Dedifferentiated amniotic fluid mesenchymal stem cell (primary cell): ENCODE measurements at regions not wholly inside any gene's neighbourhood (a gene's known extent, or its start where the extent isn't known, plus 50 kb on each side); places are given as distances from the start of the nearest gene placed in this dataset.
"Not testable (repeated sequence)": the region's sequence is repeated elsewhere in the genome, so short reads cannot be mapped to it uniquely, and the experiment has no call there.

ENCODE experiments used
- DNase-seq: peaks from one replicate; pipeline ENCODE4 v3.0.0-alpha.2; 2016; ENCODE audit errors: extremely low spot score

DNA sequence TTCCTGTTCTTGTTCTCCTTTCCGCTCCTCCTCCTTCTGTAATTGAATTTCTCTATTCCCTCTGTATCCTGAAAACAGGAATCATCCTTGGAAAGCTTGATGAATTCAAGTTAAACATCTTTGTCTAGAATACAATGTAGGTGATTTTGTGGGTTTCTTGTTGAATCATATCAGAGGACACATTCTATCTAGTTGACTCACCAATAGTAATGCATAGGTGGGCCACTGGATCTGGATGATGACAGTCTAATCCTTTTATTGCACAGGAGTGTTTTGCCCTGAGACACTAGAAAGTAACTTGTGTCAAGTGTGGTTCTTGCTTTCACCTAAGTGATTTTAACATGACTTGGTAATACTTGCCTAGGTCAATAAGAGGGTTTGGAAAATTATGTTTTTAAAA is 164.3 kb downstream of the RFPL4B start:
- no peak for DNase-seq

DNA sequence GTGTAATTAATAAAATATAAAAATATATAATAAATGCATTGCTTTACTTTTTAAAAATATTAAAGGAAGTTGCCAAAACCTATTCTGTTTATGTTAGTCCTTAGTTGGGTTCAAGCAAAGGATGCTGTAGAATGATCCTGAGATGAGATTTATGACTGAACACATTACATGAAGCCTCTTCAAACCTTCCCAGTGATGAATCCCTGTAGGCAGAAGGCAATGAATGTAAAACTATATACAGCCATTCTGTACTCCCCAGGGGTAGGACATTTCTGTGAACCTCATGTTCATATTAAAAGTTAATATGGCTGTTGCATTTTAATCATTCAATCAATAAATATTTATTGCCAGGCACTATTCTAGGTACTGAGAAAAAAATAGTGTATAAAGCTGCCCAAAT is 166.0 kb downstream of the RFPL4B start:
- DNase-seq: no peak

DNA sequence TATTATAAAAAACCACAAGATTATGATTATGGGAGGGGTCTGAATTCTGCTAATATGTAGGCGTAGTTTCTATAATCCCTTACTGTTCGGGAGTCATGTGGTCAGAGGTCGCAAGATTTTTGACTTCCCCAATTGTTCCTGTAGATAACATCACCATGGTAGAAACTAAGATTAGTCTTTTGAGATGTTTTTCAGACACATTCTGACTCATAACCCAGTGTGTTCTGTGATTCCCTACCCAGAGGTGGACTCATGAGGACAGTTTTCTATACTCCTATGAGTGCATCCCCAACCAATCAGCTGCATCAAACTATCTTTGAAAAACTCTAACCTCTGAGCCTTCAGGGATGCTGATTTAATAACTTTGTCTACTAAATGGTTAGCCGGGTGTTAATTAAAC is 175.5 kb downstream of the RFPL4B start:
- no peak for DNase-seq

DNA sequence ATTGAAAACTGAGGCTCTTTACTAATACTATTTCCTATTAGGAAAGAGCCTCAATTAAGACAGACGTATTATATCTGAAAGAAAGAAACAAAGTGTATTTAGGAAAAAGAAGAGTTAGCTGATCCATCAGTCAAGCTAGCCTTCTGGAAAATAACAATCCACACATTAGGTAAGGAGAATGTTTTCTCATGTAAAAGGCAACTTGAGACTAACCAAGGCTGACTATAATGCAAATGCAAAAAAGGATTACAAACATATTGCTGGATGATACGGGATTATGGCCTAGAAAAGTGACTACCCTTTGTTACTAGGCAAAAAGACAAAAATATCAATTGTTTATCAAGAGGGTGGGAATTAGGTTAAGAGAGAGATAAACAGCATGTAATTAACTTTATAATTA is 176.9 kb downstream of the RFPL4B start:
- DNase-seq: no peak

DNA sequence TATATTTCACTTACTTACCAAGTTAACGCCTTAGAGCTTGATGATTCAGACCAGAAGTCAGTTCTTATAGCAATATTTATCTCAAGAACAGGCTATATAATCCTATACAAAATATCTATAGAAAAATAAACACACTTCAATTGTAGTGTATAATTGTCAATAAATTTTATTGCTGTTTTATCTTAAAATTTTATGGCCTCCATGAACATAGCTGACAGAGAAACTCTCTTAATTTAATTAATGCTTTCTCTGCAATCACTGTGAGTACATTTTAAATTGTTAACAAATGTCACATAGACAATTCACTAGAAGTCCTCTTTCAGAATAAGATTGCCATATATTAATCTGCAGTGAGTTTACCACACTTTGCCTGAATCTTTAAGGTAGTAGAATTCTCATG is 178.6 kb downstream of the RFPL4B start:
- DNase-seq: no peak

DNA sequence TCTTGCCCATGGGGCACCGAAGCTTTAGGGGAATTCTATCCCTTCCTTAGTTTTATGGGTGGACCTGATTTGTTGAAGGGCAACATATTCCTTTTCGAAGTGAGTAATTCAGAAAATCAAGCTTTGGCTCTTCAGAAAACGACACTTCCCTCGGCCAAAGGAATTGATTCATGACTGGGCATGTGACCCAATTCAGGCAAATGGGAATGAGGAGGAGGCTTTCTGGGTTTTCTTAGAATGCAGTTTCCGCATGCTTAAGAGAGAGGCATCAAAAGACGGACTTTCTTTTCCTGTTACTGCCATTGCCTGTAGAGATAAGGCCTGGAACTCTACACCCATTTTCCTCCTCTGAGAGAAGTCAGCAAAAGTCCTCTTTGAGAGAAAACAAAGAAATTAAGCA is 179.5 kb downstream of the RFPL4B start:
- no peak for DNase-seq

DNA sequence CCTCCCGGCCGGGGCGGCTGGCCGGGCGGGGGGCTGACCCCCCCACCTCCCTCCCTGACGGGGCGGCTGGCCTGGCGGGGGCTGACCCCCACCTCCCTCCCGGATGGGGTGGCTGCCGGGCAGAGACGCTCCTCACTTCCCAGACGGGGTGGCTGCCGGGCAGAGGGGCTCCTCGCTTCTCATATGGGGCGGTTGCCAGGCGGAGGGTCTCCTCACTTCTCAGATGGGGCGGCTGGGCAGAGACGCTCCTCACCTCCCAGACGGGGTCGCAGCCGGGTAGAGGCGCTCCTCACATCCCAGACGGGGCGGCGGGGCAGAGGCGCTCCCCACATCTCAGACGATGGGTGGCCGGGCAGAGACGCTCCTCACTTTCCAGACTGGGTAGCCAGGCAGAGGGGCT is 181.2 kb downstream of the RFPL4B start:
- not testable (repeated sequence) for DNase-seq

DNA sequence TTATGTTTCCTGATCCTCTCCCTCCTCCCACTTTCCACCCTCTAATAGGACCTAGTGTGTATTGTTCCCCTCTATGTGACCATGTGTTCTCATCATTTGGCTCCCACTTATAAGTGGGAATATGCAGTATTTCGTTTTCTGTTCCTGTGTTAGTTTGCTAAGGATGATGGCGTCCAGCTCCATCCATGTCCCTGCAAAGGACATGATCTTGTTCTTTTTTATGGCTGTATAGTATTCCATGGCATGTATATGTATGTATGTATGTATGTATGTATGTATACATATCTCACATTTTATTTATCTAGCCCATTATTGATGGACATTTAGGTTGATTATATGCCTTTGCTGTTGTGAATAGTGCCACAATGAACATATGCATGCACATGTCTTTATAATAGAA is 188.7 kb downstream of the RFPL4B start:
- DNase-seq: no peak

DNA sequence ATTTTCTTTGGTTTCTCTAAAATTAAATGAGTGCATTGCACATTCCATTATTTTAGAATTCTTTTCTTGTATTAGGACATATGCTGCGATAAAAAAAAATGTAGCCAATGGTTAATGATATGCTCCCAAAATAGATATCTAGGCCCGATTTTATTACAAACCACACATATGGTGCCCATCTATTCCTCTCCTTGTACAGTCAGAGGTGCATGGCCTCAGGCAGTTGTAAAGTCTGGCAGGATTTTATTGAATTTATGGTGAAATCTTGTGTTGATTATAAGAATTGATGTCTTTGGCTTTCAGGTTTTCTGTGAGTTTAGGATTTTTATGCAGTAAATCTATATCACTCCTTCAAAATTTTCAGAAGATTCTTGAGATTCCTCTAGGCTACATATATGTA is 192.2 kb downstream of the RFPL4B start:
- DNase-seq: no peak

DNA sequence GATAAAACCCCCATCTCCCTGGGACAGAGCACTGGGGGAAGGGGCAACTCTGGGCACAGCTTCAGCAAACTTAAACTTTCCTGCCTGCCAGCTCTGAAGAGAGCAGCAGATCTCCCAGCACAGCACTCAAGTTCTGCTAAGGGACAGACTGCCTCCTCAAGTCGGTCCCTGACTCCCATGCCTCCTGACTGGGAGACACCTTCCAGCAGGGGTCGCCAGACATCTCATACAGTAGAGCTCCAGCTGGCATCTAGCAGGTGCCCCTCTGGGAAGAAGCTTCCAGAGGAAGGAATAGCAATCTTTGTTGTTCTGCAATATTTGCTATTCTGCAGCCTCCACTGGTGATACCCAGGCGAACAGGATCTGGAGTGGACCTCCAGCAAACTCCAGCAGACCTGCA is 194.7 kb downstream of the RFPL4B start:
- not testable (repeated sequence) for DNase-seq

DNA sequence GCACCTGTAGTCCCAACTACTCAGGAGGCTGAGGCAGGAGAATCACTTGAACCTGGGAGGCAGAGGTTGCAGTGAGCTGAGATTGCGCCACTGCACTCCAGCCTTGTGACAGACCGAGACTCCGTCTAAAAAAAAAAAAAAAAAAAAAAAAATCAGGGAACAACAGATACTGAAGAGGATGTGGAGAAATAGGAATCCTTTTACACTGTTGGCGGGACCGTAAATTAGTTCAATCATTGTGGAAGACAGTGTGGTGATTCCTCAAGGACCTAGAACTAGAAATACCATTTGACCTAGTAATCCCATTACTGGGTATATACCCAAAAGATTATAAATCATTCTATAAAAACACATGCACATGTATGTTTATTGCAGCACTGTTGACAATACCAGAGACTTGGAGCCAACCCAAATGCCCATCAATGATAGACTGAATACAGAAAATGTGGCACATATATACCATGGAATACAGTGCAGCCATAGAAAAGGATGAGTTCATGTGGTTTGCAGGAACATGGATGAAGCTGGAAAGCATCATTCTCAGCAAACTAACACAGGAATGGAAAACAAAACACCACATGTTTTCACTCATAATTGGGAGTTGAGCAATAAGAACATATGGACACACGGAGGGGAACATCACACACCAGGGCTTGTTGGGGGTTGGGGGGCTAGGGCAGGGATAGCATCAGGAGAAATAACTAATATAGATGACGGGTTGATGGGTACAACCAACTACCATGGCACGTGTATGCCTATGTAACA is 200.4 kb downstream of the RFPL4B start:
- not testable (repeated sequence) for DNase-seq

DNA sequence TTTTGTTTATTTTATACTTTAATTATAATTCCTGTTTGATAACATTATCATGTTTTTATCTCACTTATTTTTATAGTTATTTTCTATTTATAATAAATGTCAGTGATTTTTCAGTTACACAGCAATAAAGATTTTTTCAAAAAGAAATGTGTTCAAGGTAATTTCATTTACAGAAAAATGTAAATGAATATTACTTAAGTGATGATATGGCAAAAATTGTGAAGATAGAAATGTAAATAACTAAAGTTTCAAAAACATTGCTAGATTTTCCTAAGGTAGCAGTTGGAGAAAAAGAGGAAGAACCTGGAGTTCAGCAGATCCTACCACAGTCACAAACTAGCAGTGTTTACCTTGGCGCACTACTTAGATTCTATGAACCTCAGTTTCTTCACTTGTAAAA is 202.6 kb downstream of the RFPL4B start:
- no peak for DNase-seq

DNA sequence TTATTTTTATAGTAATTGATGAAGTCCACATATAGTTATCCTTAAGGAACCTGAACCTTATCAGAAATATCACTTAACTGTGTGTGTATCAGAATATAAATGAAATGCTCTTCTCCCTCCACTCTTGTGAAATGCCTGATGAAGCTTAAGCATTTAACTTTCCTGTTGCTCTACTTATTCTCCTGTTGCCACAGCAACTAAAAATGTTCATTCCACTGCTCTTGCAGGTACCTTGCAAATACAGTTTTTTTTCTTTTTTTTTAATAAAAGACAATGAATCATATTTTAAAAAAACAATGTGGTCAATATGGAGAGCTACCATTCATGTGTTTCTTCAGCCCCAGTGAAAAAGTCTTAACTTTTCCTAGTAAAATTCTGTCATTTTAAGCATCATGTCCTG is 210.3 kb downstream of the RFPL4B start:
- DNase-seq: no peak

DNA sequence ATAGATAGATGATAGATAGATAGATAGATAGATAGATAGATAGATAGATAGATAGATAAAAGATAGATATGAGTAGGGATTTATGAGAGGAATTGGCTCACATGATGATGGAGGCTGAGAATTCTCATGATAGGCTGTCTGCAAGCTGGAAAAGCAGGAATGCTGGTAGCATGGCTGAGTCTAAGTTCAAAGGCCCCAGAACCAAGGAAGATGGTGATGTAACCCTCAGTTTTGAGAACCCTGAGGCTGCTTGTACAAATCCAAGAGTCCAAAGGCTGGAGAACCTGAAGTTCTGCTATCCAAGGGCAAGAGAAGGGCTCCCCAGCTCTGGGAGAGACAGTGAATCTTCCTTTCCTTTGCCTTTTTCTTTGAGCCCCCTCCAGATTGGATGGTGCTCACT is 210.8 kb downstream of the RFPL4B start:
- no peak for DNase-seq

DNA sequence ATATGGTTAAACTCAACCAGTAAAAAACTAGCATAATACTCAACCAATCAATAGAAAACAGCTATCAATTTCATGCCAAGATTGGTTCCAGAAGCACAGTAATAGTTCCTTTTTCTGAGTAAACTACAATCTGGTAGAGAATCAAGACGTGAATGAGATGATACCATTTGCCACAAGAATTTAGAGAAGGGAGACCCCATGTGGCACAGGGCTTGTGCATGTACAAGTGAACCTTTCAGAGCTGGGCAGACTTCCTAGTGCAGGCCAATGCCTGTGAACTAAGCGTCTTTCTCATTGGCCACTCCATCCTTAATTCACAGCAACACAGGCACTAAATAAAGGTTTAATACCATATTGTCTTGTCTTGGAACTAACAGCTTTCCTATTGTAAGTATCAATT is 213.5 kb downstream of the RFPL4B start:
- no peak for DNase-seq

DNA sequence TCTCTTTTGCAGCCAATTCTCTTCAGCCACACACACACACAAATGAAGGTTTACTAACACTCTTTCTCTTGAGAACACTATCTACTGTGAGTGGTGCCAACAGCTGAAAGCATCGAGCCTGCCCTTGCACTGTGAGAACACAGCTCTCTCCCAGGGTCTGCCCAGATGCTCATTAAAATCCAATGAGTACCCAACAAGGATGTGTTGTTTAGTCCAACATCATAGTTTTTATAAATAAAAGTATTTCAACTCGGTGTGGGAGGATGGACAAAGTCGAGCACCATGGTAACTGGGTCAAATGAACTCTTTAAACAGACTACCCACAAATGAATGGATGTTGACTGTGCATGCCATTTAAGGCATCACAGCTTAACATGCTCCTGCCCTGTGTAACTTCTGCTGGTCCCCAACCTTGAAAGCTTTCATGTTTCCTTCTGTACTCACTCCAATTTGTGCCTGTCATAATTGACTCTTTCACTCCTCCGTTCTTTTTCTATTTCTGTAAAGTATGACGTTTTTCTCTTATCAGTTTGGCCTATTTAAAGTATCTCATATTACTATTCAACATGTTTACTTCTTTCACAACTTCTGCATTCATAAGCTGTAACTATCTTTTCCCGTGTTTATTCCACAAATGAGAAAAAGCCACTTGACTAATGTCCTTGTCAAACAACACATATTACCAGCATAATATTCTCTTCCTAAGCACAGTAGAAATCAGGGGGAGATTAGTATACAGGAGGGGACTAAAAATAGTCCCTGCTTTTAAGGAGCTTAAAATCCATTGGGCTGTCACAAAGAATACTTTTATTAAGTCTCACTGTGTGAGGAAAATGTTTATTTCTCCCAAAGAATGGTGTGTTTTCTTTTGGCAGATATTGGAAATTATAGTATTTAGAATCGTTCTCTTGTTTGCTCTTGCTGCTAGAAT is 215.4 kb downstream of the RFPL4B start:
- DNase-seq: no peak

DNA sequence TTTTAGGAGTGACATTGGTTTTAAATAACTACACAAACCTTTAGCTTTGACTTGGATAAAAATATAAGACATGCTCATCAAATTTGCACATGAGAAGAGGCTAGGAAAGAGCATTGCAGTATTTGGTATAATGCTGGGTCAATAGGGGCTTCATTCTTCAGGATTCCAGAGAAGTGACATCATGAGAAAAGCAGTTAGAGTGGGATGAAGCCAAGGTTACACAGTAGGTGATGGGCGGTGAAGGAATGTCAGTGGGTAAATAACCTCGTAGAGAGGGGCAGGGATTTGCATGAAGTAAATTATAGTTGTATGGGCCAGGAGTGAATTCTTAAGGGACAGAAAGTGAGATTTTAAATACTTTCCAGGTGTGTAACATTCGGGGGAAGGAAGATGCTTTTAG is 216.2 kb downstream of the RFPL4B start:
- no peak for DNase-seq

DNA sequence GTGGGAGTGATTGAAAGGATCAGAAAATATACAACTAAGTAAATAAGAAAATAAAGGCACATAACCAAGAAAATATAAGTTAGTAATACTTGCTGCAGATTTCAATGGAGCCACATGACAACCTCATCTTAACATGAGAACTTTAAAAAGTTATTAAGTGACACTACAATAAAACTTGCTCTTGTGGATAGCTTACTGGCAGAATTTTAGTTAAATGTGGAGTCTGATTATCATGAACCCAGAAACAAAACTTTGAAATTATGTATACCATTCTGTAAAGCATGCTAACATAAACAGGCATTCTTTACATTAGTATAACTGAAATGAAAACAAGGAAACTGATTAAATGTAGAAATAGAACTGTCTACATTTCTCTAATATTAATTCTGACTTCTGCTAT is 220.9 kb downstream of the RFPL4B start:
- DNase-seq: no peak

DNA sequence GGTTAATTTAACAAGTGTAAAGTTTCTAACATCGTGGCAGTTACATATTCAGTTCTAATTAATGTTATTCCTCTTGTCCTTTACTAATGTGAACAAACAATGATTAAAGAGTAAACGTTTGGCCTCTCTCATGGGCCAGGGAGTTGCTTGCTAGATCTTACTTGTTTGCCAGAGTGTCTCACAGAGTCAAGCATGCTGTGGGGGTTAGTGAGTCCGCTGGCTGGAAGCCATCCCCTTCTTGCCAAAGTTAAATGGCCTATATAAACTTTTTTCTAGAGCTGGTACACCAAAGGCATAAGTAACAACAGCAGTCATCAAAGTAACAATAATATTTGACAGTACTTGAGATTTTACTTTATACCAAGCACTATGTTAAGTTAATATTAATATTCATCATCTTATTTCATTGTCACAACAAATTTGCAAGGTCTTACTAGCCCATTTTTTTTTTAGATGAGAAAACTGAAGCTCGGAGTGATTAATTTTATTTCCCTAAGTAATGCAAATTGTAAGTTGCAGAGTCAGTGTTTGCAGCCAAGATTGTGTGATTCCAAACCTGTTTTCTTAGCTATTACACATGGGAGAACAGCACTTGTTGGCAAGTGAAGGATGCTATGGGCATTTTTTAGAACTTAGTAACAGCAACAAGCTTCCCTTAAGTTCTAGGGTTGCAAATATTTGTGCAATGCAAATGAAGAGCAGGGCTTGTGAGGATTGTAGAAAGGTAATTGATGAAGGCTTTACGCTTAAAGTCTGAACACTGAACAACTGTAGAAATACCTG is 224.5 kb downstream of the RFPL4B start:
- peak; percentile 52 for DNase-seq

DNA sequence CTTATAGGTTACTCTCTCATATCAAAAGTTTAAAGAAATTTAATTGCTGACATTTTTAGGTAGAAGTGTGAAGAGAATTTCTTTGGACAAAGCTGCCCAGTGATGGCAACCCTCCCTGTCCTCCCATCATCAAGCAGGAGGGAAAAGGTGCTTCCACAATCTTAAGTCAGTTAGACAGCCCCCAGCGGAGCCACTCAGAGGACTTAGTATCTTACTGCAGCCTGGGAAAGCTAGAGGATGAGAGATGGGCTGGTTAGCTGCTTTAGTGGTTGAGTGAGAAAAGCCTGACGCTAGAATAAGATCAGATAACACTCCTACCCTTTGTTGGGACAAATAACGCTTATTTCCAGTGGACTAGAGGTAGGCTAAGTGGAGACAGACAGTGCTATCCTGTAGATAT is 227.1 kb downstream of the RFPL4B start:
- DNase-seq: no peak

DNA sequence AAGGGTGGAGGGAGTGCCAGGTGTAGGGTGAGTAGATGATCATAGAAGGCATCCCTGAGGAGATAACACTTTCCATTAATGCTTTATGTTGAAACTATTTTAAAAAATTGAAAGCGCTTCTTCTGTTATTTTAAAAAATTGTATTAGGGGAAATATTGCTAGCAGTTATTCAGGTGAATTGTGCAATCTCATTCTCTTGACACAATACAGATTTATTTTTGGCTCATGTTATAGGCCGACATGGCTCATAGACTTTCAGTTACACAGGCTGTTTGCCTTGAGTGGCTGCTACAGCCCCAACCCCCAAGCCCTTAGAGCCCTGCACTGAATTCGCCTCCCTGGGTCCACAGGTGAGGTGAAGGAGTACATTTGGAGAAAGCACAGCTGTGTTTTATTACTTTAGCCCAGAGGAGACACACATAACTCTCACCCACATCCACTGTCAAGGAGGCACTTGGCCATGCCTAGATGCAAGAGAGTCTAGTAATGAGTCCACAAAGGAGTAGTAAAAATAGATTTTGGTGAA is 228.2 kb downstream of the RFPL4B start:
- DNase-seq: no peak

DNA sequence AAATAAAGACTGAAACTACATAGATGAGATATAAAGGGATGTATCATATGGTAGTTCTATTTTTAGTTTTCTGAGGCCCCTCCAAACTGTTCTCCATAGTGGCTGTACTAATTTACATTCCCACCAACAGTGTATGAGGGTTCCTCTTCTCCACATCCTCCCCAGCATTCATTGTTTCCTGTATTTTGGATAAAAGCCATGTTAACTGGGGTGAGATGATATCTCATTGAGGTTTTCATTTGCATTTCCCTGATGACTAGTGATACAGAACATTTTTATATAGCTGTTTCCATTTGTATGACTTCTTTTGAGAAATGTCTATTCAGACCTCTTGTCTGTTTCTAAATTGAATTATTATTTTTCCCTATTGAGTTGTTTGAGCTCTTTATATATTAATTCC is 229.3 kb downstream of the RFPL4B start:
- DNase-seq: no peak
